H1 (cell line): ENCODE measurements at regions not wholly inside any gene's neighbourhood (a gene's known extent, or its start where the extent isn't known, plus 50 kb on each side); places are given as distances from the start of the nearest gene placed in this dataset.

Experiments
- CTCF ChIP-seq, 3 experiments: IDR thresholded peaks; 1 replicate in 2 of 3; 2 replicates in 1 of 3; pipeline versions ENCODE4 v1.5.1 to v1.6.1; 2011; ENCODE audit warnings: low read length in 3 of 3, mild to moderate bottlenecking in 3 of 3, inconsistent platforms in 2 of 3, low read depth in 1 of 3, moderate library complexity in 1 of 3; ENCODE audit not compliant: insufficient read depth in 1 of 3; ENCODE audit errors: control extremely low read depth in 1 of 3
- EP300 ChIP-seq, 2 experiments: IDR thresholded peaks; 1 replicate in 1 of 2; 2 replicates in 1 of 2; pipeline ENCODE4 v1.6.1; 2011 to 2012; ENCODE audit warnings: low read depth in 2 of 2, low read length in 2 of 2, mild to moderate bottlenecking in 2 of 2, borderline replicate concordance in 1 of 2, inconsistent platforms in 1 of 2, moderate library complexity in 1 of 2
- EZH2 ChIP-seq: fragments of 200-600 bp; sonication (generic); IDR thresholded peaks from 2 replicates; pipeline ENCODE4 v1.7.1; 2012; ENCODE audit warnings: low read depth, mild to moderate bottlenecking, moderate library complexity, low read length, inconsistent platforms; ENCODE audit not compliant: severe bottlenecking
- GABPA ChIP-seq: IDR thresholded peaks from 2 replicates; pipeline ENCODE4 v1.6.1; 2011; ENCODE audit warnings: mild to moderate bottlenecking, low read length, moderate library complexity, borderline replicate concordance; ENCODE audit not compliant: insufficient read depth
- NANOG ChIP-seq: IDR thresholded peaks from 2 replicates; pipeline ENCODE4 v1.6.1; 2011; ENCODE audit warnings: low read length, low read depth, mild to moderate bottlenecking, inconsistent platforms; ENCODE audit not compliant: insufficient read depth, poor library complexity, severe bottlenecking
- SP1 ChIP-seq: IDR thresholded peaks from 2 replicates; pipeline ENCODE4 v1.6.1; 2011; ENCODE audit warnings: low read depth, low read length
- SRF ChIP-seq: IDR thresholded peaks from 2 replicates; pipeline ENCODE4 v1.6.1; 2011; ENCODE audit warnings: mild to moderate bottlenecking, low read depth, low read length, moderate library complexity
- USF2 ChIP-seq: IDR thresholded peaks from 2 replicates; pipeline ENCODE4 v1.6.1; 2011; ENCODE audit warnings: low read length, improper control_type of control experiment
- TF ChIP-seq, protein P1 (sequence below): IDR thresholded peaks from 2 replicates; pipeline ENCODE4 v1.6.1; 2012; ENCODE audit warnings: inconsistent platforms

- TF ChIP-seq EZH2 (no peak), USF2 (no peak), CTCF (IDR thresholded peaks at IDR 0.05; ENCODE audit: control extremely low read depth in 1 of 3, insufficient read depth in 1 of 3, low read depth in 1 of 3, low read length in 3 of 3) (no peak), SP1 (no peak), NANOG (no peak), SRF (no peak), GABPA (no peak), EP300 (IDR thresholded peaks at IDR 0.05; ENCODE audit: borderline replicate concordance in 1 of 2, low read depth in 2 of 2, low read length in 2 of 2) (no peak)
- TF ChIP-seq, protein P1, sequence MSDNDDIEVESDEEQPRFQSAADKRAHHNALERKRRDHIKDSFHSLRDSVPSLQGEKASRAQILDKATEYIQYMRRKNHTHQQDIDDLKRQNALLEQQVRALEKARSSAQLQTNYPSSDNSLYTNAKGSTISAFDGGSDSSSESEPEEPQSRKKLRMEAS: no peak
Measured at GRCh38 chr13:58024103-58024502, 392.6 kb downstream of the PCDH17 start.
